ENCODE measurements at regions not wholly inside any gene's neighbourhood (a gene's known extent, or its start where the extent isn't known, plus 50 kb on each side); places are given as distances from the start of the nearest gene placed in this dataset.
"Not testable (repeated sequence)": the region's sequence is repeated elsewhere in the genome, so short reads cannot be mapped to it uniquely, and the experiment has no call there.

DNA sequence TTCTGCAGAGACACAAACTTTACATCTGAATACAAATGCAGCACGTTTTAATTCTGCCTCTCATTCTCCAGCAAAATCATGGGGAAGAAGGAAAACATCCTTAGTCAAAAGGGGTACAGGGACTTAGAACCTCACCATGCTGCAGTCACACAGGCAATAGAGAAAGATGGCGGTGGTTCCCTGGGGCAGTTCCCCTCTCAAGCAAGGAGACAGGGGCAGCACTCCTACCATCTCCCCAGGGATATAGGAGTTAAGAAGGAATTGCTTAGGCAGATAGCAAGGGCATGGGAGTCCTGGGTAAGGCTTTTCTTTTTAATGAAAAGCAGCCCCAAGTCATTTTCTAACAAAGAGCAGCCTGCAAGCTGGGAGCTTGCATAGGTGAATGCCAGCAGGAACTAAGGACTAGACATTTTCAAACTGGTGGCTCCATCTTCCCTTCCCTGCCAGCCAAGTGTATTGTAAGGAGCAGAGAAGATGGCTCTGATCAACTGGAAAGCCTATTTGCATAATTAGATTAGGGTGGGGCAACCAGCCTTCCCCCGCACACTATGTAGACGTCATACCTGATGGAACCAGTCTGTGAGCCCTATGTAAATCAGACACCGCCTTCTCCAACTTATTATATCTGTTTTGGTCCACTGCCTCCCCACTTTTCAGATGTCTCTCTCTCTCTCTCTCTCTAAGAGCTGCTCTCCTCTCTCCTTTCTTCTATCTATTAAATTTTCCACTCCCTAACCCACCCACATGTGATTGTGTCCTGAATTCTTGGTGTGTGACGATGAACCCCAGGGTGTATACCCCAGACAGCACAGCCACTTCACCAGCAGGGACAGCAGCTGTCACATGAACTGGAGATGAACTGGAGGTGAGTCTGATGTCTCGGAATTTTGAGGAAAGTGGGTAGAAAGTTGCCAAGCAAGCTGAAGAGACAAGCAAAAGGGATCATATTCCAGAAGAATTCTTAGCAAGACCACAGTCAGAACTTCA, 514.5 kb downstream of the IRS2 start:
- H3K27ac ChIP-seq (ENCODE audit: low read depth in 2 of 2, low read length in 2 of 2), result no peak overlapping the region
- no peaks in the 10 kb centered on the region for H3K36me3 ChIP-seq (ENCODE audit: control insufficient read depth in 2 of 2, insufficient read depth in 2 of 2, low read length in 2 of 2)
- H3K4me3 ChIP-seq (ENCODE audit: low read length in 2 of 2), result no peak overlapping the region
- no peaks in the 10 kb centered on the region for H3K27me3 ChIP-seq (ENCODE audit: control insufficient read depth in 2 of 2, insufficient read depth in 2 of 2, low read length in 2 of 2)
- no peak overlapping the region for H3K9ac ChIP-seq (ENCODE audit: low read depth in 1 of 2, low read length in 2 of 2)
- H3K9me3 ChIP-seq (ENCODE audit: control insufficient read depth in 2 of 2, low read length in 2 of 2), result no peaks in the 10 kb centered on the region
- no peaks in the 10 kb centered on the region for H3K4me1 ChIP-seq (ENCODE audit: control insufficient read depth in 2 of 2, insufficient read depth in 2 of 2, low read length in 2 of 2)

GRCh38 chr13:109271061-109271460, 515.3 kb downstream of the IRS2 start:
- Histone ChIP-seq H3K36me3 (ENCODE audit: control insufficient read depth in 2 of 2, insufficient read depth in 2 of 2, low read length in 2 of 2) (no peaks in the 10 kb centered on the region), H3K27ac (ENCODE audit: low read depth in 2 of 2, low read length in 2 of 2) (no peak overlapping the region)

GRCh38 chr13:109269381-109269780, 517.0 kb downstream of the IRS2 start:
- not testable (repeated sequence) for H3K9ac ChIP-seq (ENCODE audit: low read depth in 1 of 2, low read length in 2 of 2); H3K9me3 ChIP-seq (ENCODE audit: control insufficient read depth in 2 of 2, low read length in 2 of 2); H3K4me1 ChIP-seq (ENCODE audit: control insufficient read depth in 2 of 2, insufficient read depth in 2 of 2, low read length in 2 of 2); H3K27ac ChIP-seq (ENCODE audit: low read depth in 2 of 2, low read length in 2 of 2); H3K36me3 ChIP-seq (ENCODE audit: control insufficient read depth in 2 of 2, insufficient read depth in 2 of 2, low read length in 2 of 2); H3K4me3 ChIP-seq (ENCODE audit: low read length in 2 of 2); H3K27me3 ChIP-seq (ENCODE audit: control insufficient read depth in 2 of 2, insufficient read depth in 2 of 2, low read length in 2 of 2)

More at GRCh38 chr13:109271061-109271460, 515.3 kb downstream of the IRS2 start:
- no peaks in the 10 kb centered on the region for H3K27me3 ChIP-seq (ENCODE audit: control insufficient read depth in 2 of 2, insufficient read depth in 2 of 2, low read length in 2 of 2)
- H3K9me3 ChIP-seq (ENCODE audit: control insufficient read depth in 2 of 2, low read length in 2 of 2), result no peaks in the 10 kb centered on the region
- no peak overlapping the region for H3K9ac ChIP-seq (ENCODE audit: low read depth in 1 of 2, low read length in 2 of 2)
- no peaks in the 10 kb centered on the region for H3K4me1 ChIP-seq (ENCODE audit: control insufficient read depth in 2 of 2, insufficient read depth in 2 of 2, low read length in 2 of 2)
- H3K4me3 ChIP-seq (ENCODE audit: low read length in 2 of 2), result no peak overlapping the region

DNA sequence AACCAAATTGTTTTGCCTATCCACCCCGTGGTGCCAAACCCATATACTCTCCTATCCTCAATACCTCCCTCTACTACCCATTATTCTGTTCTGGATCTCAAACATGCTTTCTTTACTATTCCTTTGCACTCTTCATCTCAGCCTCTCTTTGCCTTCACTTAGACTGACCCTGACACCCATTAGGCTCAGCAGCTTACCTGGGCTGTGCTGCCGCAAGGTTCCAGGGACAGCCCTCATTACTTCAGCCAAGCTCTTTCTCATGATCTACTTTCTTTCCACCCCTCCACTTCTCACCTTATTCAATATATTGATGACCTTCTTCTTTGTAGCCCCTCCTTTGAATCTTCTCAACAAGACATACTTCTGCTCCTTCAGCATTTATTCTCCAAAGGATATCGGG, 517.9 kb downstream of the IRS2 start:
- not testable (repeated sequence) for H3K27ac ChIP-seq (ENCODE audit: low read depth in 2 of 2, low read length in 2 of 2); H3K4me1 ChIP-seq (ENCODE audit: control insufficient read depth in 2 of 2, insufficient read depth in 2 of 2, low read length in 2 of 2); H3K36me3 ChIP-seq (ENCODE audit: control insufficient read depth in 2 of 2, insufficient read depth in 2 of 2, low read length in 2 of 2); H3K9me3 ChIP-seq (ENCODE audit: control insufficient read depth in 2 of 2, low read length in 2 of 2); H3K9ac ChIP-seq (ENCODE audit: low read depth in 1 of 2, low read length in 2 of 2); H3K27me3 ChIP-seq (ENCODE audit: control insufficient read depth in 2 of 2, insufficient read depth in 2 of 2, low read length in 2 of 2); H3K4me3 ChIP-seq (ENCODE audit: low read length in 2 of 2)

GRCh38 chr13:109267400-109267799, 519.0 kb downstream of the IRS2 start:
- not testable (repeated sequence) for H3K9ac ChIP-seq (ENCODE audit: low read depth in 1 of 2, low read length in 2 of 2); H3K36me3 ChIP-seq (ENCODE audit: control insufficient read depth in 2 of 2, insufficient read depth in 2 of 2, low read length in 2 of 2); H3K4me1 ChIP-seq (ENCODE audit: control insufficient read depth in 2 of 2, insufficient read depth in 2 of 2, low read length in 2 of 2); H3K27ac ChIP-seq (ENCODE audit: low read depth in 2 of 2, low read length in 2 of 2); H3K27me3 ChIP-seq (ENCODE audit: control insufficient read depth in 2 of 2, insufficient read depth in 2 of 2, low read length in 2 of 2); H3K4me3 ChIP-seq (ENCODE audit: low read length in 2 of 2); H3K9me3 ChIP-seq (ENCODE audit: control insufficient read depth in 2 of 2, low read length in 2 of 2)

GRCh38 chr13:109265438-109265742, 521.0 kb downstream of the IRS2 start:
- not testable (repeated sequence) for H3K9ac ChIP-seq (ENCODE audit: low read depth in 1 of 2, low read length in 2 of 2); H3K9me3 ChIP-seq (ENCODE audit: control insufficient read depth in 2 of 2, low read length in 2 of 2); H3K4me1 ChIP-seq (ENCODE audit: control insufficient read depth in 2 of 2, insufficient read depth in 2 of 2, low read length in 2 of 2); H3K27ac ChIP-seq (ENCODE audit: low read depth in 2 of 2, low read length in 2 of 2); H3K27me3 ChIP-seq (ENCODE audit: control insufficient read depth in 2 of 2, insufficient read depth in 2 of 2, low read length in 2 of 2); H3K36me3 ChIP-seq (ENCODE audit: control insufficient read depth in 2 of 2, insufficient read depth in 2 of 2, low read length in 2 of 2); H3K4me3 ChIP-seq (ENCODE audit: low read length in 2 of 2)

DNA sequence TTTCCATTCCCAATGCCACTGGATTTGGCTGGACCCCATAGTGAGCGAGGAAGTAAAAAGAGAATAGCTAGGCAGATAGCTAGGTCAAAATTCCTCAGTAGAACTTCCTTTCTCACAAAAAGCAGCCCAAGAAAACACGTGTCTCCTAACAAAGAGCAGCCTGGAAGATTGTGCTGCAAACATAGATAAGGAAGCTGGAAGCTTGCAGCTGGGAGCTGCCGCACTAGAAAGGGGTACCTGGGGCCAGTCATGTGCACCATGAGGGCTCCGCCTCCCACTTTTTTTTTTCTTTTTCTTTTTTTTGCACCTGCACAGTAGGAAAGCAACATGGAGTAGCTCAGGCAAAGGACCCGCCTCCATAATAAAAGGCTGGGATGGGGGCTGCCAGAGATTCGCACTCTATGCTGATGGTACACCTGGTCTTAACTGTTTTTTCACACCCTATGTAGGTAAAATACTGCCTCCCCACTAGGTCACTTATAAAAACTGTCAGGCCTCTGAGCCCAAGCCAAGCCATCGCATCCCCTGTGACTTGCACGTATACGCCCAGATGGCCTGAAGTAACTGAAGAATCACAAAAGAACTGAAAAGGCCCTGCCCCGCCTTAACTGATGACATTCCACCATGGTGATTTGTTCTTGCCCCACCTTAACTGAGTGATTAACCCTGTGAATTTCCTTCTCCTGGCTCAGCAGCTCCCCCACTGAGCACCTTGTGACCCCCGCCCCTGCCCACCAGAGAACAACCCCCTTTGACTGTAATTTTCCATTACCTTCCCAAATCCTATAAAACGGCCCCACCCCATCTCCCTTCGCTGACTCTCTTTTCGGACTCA, 521.6 kb downstream of the IRS2 start:
- not testable (repeated sequence) for H3K36me3 ChIP-seq (ENCODE audit: control insufficient read depth in 2 of 2, insufficient read depth in 2 of 2, low read length in 2 of 2); H3K27me3 ChIP-seq (ENCODE audit: control insufficient read depth in 2 of 2, insufficient read depth in 2 of 2, low read length in 2 of 2); H3K27ac ChIP-seq (ENCODE audit: low read depth in 2 of 2, low read length in 2 of 2); H3K9ac ChIP-seq (ENCODE audit: low read depth in 1 of 2, low read length in 2 of 2); H3K4me1 ChIP-seq (ENCODE audit: control insufficient read depth in 2 of 2, insufficient read depth in 2 of 2, low read length in 2 of 2); H3K9me3 ChIP-seq (ENCODE audit: control insufficient read depth in 2 of 2, low read length in 2 of 2); H3K4me3 ChIP-seq (ENCODE audit: low read length in 2 of 2)

- H3K9ac ChIP-seq (ENCODE audit: low read depth in 1 of 2, low read length in 2 of 2); H3K27ac ChIP-seq (ENCODE audit: low read depth in 2 of 2, low read length in 2 of 2); H3K36me3 ChIP-seq (ENCODE audit: control insufficient read depth in 2 of 2, insufficient read depth in 2 of 2, low read length in 2 of 2); H3K9me3 ChIP-seq (ENCODE audit: control insufficient read depth in 2 of 2, low read length in 2 of 2); H3K4me3 ChIP-seq (ENCODE audit: low read length in 2 of 2); H3K27me3 ChIP-seq (ENCODE audit: control insufficient read depth in 2 of 2, insufficient read depth in 2 of 2, low read length in 2 of 2); H3K4me1 ChIP-seq (ENCODE audit: control insufficient read depth in 2 of 2, insufficient read depth in 2 of 2, low read length in 2 of 2): not testable (repeated sequence)
These were observed 528.6 kb downstream of the IRS2 start for GRCh38 chr13:109257761-109258157.
